ENCODE measurements at regions not wholly inside any gene's neighbourhood (a gene's known extent, or its start where the extent isn't known, plus 50 kb on each side); places are given as distances from the start of the nearest gene placed in this dataset.

DNA sequence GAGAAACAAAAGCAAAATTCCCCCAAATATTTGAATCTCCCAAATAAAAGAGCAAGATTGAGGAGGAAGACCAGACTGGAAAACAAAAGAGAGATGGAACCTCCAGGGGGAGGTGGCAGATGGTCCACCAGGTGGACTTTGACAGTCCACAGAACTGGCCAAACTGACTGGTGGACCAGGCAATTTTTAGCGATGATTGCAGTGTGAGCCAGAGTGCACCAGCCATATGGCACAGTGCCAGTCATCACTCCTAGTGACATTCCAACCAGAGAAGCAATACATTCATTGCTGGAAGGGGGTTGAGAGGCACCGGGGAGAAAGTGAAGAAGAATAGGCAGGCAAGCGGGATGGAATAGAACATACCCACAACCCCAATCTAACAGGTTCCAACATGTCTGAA is 182.9 kb downstream of the EXOC5 start:
- DNase-seq (ENCODE audit: low spot score), result no peak
- WGBS, result 17% methylated on average over 3 of the region's 3 CpGs
- no peaks in the 10 kb centered on the region for H3K9me3 ChIP-seq

DNA sequence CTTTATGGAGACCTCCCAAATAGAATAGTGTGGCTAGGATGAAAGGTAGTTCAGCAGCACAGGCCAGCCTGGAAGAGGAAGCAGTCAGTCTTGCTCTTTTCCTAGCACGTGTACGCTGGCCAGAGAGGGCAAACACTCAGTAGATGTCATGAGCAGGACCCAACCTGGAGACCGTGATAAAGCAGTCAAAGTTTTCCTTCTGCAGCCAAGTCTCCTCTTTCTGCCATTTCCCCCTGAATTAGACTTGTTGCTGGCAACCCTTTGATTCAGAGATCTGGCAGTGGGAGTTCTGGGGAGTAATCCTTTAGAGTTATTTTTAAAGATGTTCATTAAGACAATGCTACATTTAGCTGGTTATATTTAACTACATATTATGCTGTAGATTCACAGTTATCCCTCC is 183.7 kb downstream of the EXOC5 start:
- DNase-seq (ENCODE audit: low spot score), result no peak
- no peak for TF ChIP-seq POLR2AphosphoS5 (IDR thresholded peaks at IDR 0.05)
- TF ChIP-seq POLR2A (IDR thresholded peaks at IDR 0.05), result no peak
- TF ChIP-seq, protein P1, sequence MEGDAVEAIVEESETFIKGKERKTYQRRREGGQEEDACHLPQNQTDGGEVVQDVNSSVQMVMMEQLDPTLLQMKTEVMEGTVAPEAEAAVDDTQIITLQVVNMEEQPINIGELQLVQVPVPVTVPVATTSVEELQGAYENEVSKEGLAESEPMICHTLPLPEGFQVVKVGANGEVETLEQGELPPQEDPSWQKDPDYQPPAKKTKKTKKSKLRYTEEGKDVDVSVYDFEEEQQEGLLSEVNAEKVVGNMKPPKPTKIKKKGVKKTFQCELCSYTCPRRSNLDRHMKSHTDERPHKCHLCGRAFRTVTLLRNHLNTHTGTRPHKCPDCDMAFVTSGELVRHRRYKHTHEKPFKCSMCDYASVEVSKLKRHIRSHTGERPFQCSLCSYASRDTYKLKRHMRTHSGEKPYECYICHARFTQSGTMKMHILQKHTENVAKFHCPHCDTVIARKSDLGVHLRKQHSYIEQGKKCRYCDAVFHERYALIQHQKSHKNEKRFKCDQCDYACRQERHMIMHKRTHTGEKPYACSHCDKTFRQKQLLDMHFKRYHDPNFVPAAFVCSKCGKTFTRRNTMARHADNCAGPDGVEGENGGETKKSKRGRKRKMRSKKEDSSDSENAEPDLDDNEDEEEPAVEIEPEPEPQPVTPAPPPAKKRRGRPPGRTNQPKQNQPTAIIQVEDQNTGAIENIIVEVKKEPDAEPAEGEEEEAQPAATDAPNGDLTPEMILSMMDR (IDR thresholded peaks at IDR 0.05), result no peak
- H3K9me3 ChIP-seq, result no peaks in the 10 kb centered on the region
- H3K27ac ChIP-seq, result no peak overlapping the region
- H3K4me3 ChIP-seq, result no peak overlapping the region
- H3K4me1 ChIP-seq (replicated peaks), result no peaks in the 10 kb centered on the region
- no peaks in the 10 kb centered on the region for H3K36me3 ChIP-seq
- intact Hi-C loops (cut with DNase I), result no loop called here
- WGBS, result 51% methylated on average over 3 of the region's 3 CpGs
- H3K27me3 ChIP-seq (replicated peaks; ENCODE audit: insufficient read depth), result no peaks in the 10 kb centered on the region

More for the DNA sequence above, 182.9 kb downstream of the EXOC5 start:
- Histone ChIP-seq H3K27me3 (replicated peaks; ENCODE audit: insufficient read depth) (no peaks in the 10 kb centered on the region), H3K36me3 (no peaks in the 10 kb centered on the region), H3K4me1 (replicated peaks) (no peaks in the 10 kb centered on the region), H3K27ac (no peak overlapping the region), H3K4me3 (no peak overlapping the region)
- TF ChIP-seq POLR2AphosphoS5 (IDR thresholded peaks at IDR 0.05) (no peak), POLR2A (IDR thresholded peaks at IDR 0.05) (no peak)
- TF ChIP-seq, protein P1 (IDR thresholded peaks at IDR 0.05), result no peak
- intact Hi-C loops (cut with DNase I), result no loop called here

- TF ChIP-seq POLR2AphosphoS5 (IDR thresholded peaks at IDR 0.05) (no peak), POLR2A (IDR thresholded peaks at IDR 0.05) (no peak)
- TF ChIP-seq, protein P1 (IDR thresholded peaks at IDR 0.05), result no peak
- Histone ChIP-seq H3K27me3 (replicated peaks; ENCODE audit: insufficient read depth) (no peaks in the 10 kb centered on the region), H3K27ac (no peak overlapping the region), H3K4me1 (replicated peaks) (no peaks in the 10 kb centered on the region), H3K9me3 (no peaks in the 10 kb centered on the region), H3K4me3 (no peak overlapping the region), H3K36me3 (no peaks in the 10 kb centered on the region)
- intact Hi-C loops (cut with DNase I), result no loop called here
- DNase-seq (ENCODE audit: low spot score), result no peak
- whole genome bisulfite sequencing, result 51% methylated on average over 3 of the region's 3 CpGs
Measured at GRCh38 chr14:57080691-57081090, 188.0 kb downstream of the EXOC5 start.

DNA sequence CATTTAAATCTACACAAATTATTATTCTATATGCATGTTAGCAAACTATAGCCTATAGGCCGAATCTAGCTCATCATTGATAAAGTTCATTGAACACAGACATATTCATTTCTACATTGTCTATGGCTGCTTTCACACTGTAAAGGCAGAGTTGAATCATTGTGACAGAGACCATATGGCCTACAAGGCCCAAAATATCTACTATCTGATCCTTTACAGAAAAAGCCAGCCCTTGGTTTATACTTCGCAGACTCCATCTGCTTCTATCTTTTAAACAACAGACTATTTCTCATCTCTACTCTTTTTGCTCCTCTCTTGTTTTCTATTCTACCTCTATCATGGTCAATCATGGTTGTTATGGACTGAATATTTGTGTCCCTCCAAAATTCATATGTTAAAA is 190.7 kb downstream of the EXOC5 start:
- DNase-seq (ENCODE audit: low spot score), result no peak
- H3K36me3 ChIP-seq, result no peaks in the 10 kb centered on the region
- WGBS, result 68% methylated on average over 2 of the region's 2 CpGs
- H3K27ac ChIP-seq, result no peak overlapping the region
- H3K9me3 ChIP-seq, result no peaks in the 10 kb centered on the region
- intact Hi-C loops (cut with DNase I), result no loop called here
- no peaks in the 10 kb centered on the region for H3K4me1 ChIP-seq (replicated peaks)
- TF ChIP-seq, protein P1 (IDR thresholded peaks at IDR 0.05), result no peak
- TF ChIP-seq POLR2A (IDR thresholded peaks at IDR 0.05) (no peak), POLR2AphosphoS5 (IDR thresholded peaks at IDR 0.05) (no peak)
- H3K27me3 ChIP-seq (replicated peaks; ENCODE audit: insufficient read depth), result no peaks in the 10 kb centered on the region
- no peak overlapping the region for H3K4me3 ChIP-seq

- no peaks in the 10 kb centered on the region for H3K36me3 ChIP-seq
- H3K4me3 ChIP-seq, result no peak overlapping the region
- no peak for DNase-seq (ENCODE audit: low spot score)
- TF ChIP-seq POLR2AphosphoS5 (IDR thresholded peaks at IDR 0.05) (no peak), POLR2A (IDR thresholded peaks at IDR 0.05) (no peak)
- TF ChIP-seq, protein P1 (IDR thresholded peaks at IDR 0.05), result no peak
- H3K9me3 ChIP-seq, result no peaks in the 10 kb centered on the region
- H3K4me1 ChIP-seq (replicated peaks), result no peaks in the 10 kb centered on the region
- no peak overlapping the region for H3K27ac ChIP-seq
- no peaks in the 10 kb centered on the region for H3K27me3 ChIP-seq (replicated peaks; ENCODE audit: insufficient read depth)
- intact Hi-C loops (cut with DNase I), result no loop called here
- WGBS, result 45% methylated on average over 5 of the region's 5 CpGs
Measured at GRCh38 chr14:57073986-57074385, 194.7 kb downstream of the EXOC5 start.
